IMR-90 (cell line): ENCODE measurements at regions not wholly inside any gene's neighbourhood (a gene's known extent, or its start where the extent isn't known, plus 50 kb on each side); places are given as distances from the start of the nearest gene placed in this dataset.
A peak's percentile ranks its signal among the peaks of the same experiment; 100 is the strongest.
"Not testable (repeated sequence)": the region's sequence is repeated elsewhere in the genome, so short reads cannot be mapped to it uniquely, and the experiment has no call there.

ENCODE experiments used
- ATAC-seq: fragments of 200-7000 bp; cut with Tn5 transposase; 2 replicates; pipeline ENCODE4 v1.9.1; 2020; ENCODE audit warnings: low read depth, mild to moderate bottlenecking, moderate library complexity
- BruUV-seq: library from RNA; stranded (reverse); fragments of 400-500 nt; replicated peaks from 2 replicates; lab custom pipeline; 2021; lab: Mats Ljungman, UMichigan
- CTCF ChIA-PET: fragments of 300-600 bp; formaldehyde crosslinking; extraction: SDS; loops from one replicate; lab custom pipeline; 2021; ENCODE audit warnings: antibody characterized with exemption; lab: Yijun Ruan, JAX
- POLR2A ChIA-PET: fragments of 300-600 bp; sonication (Branson Sonifier 250); formaldehyde crosslinking; loops from one replicate; lab custom pipeline; 2022; ENCODE audit warnings: antibody characterized with exemption; ENCODE audit not compliant: unreplicated experiment; lab: Charles Lee
- DNase-seq: peaks from one replicate; pipeline ENCODE4 v3.0.0; 2013
- H2AFZ ChIP-seq: replicated peaks from 2 replicates; pipeline ENCODE3; 2013; ENCODE audit warnings: low read length, mild to moderate bottlenecking; ENCODE audit not compliant: poor library complexity
- H2AK5ac ChIP-seq: 2 replicates; pipeline ENCODE4 v1.6.1; 2013; ENCODE audit warnings: low read depth, low read length, inconsistent platforms
- H2AK9ac ChIP-seq: replicated peaks from 2 replicates; pipeline ENCODE3; 2013; ENCODE audit warnings: mild to moderate bottlenecking, low read depth, low read length, moderate library complexity; ENCODE audit not compliant: poor library complexity
- H2BK120ac ChIP-seq: 2 replicates; pipeline ENCODE4 v1.6.1; 2013; ENCODE audit warnings: low read depth, low read length, inconsistent platforms
- H2BK15ac ChIP-seq: 3 replicates; pipeline ENCODE4 v1.6.1; 2013; ENCODE audit warnings: low read depth, low read length, inconsistent platforms
- H2BK20ac ChIP-seq: 2 replicates; pipeline ENCODE4 v1.6.1; 2013; ENCODE audit warnings: low read depth, mild to moderate bottlenecking, inconsistent platforms, low read length, moderate library complexity
- H2BK5ac ChIP-seq: 2 replicates; pipeline ENCODE4 v1.6.1; 2013; ENCODE audit warnings: mild to moderate bottlenecking, low read depth, low read length, inconsistent platforms; ENCODE audit not compliant: poor library complexity, severe bottlenecking
- H3K14ac ChIP-seq: replicated peaks from 2 replicates; pipeline ENCODE4 v1.6.1; 2013; ENCODE audit warnings: low read depth, low read length, inconsistent platforms
- H3K18ac ChIP-seq: 2 replicates; pipeline ENCODE4 v1.6.1; 2013; ENCODE audit warnings: low read depth, low read length, control low read depth
- H3K23ac ChIP-seq: 2 replicates; pipeline ENCODE4 v1.6.1; 2013; ENCODE audit warnings: low read depth, low read length, inconsistent platforms
- H3K27ac ChIP-seq: 2 replicates; pipeline ENCODE4 v1.5.1; 2013; ENCODE audit warnings: mild to moderate bottlenecking, control low read depth, low read length; ENCODE audit not compliant: insufficient read depth
- H3K27me3 ChIP-seq: 2 replicates; pipeline ENCODE4 v1.6.1; 2013; ENCODE audit warnings: low read length; ENCODE audit not compliant: control insufficient read depth, insufficient read depth
- H3K36me3 ChIP-seq: 2 replicates; pipeline ENCODE4 v1.6.1; 2013; ENCODE audit warnings: low read length, mixed read lengths; ENCODE audit not compliant: control insufficient read depth, insufficient read depth
- H3K4ac ChIP-seq: 2 replicates; pipeline ENCODE4 v1.6.1; 2013; ENCODE audit warnings: low read depth, low read length, inconsistent platforms
- H3K4me1 ChIP-seq: 2 replicates; pipeline ENCODE4 v1.6.1; 2013; ENCODE audit warnings: low read length, mixed read lengths; ENCODE audit not compliant: control insufficient read depth, insufficient read depth
- H3K4me2 ChIP-seq: 2 replicates; pipeline ENCODE4 v1.6.1; 2013; ENCODE audit warnings: low read depth, mild to moderate bottlenecking, control low read depth, low read length, moderate library complexity
- H3K4me3 ChIP-seq: 2 replicates; pipeline ENCODE4 v1.5.1; 2013; ENCODE audit warnings: low read depth, mild to moderate bottlenecking, control low read depth, low read length, moderate library complexity; ENCODE audit not compliant: insufficient read depth
- H3K56ac ChIP-seq: 2 replicates; pipeline ENCODE4 v1.6.1; 2013; ENCODE audit warnings: low read length, inconsistent platforms; ENCODE audit not compliant: insufficient read depth; ENCODE audit errors: extremely low read depth
- H3K79me1 ChIP-seq, 2 experiments: 2 replicates each; pipeline ENCODE4 v1.6.1; 2013; ENCODE audit warnings: low read length in 2 of 2, inconsistent platforms in 1 of 2, low read depth in 1 of 2
- H3K9ac ChIP-seq: 2 replicates; pipeline ENCODE4 v1.6.1; 2013; ENCODE audit warnings: low read depth, low read length, control low read depth
- H3K9me1 ChIP-seq: 2 replicates; pipeline ENCODE4 v1.6.1; 2013; ENCODE audit warnings: low read length, inconsistent platforms; ENCODE audit not compliant: insufficient read depth
- H3K9me3 ChIP-seq: 2 replicates; pipeline ENCODE4 v1.6.1; 2013; ENCODE audit warnings: low read length; ENCODE audit not compliant: control insufficient read depth, insufficient read depth
- H4K20me1 ChIP-seq: 2 replicates; pipeline ENCODE4 v1.6.1; 2013; ENCODE audit warnings: low read length, inconsistent platforms; ENCODE audit not compliant: insufficient read depth
- H4K5ac ChIP-seq: 2 replicates; pipeline ENCODE4 v1.6.1; 2013; ENCODE audit warnings: mild to moderate bottlenecking, low read depth, low read length, control low read depth
- H4K8ac ChIP-seq, 2 experiments: 2 replicates each; pipeline ENCODE4 v1.6.1; 2013; ENCODE audit warnings: low read depth in 2 of 2, low read length in 2 of 2, control low read depth in 1 of 2, inconsistent platforms in 1 of 2
- H4K91ac ChIP-seq: 2 replicates; pipeline ENCODE4 v1.6.1; 2013; ENCODE audit warnings: low read depth, low read length, inconsistent platforms; ENCODE audit not compliant: insufficient read depth
- BHLHE40 ChIP-seq: fragments of 150-350 bp; IDR thresholded peaks from 2 replicates; pipeline ENCODE4 v1.6.1; 2016; ENCODE audit warnings: mild to moderate bottlenecking, low read depth, low read length
- CEBPB ChIP-seq: IDR thresholded peaks from 2 replicates; pipeline ENCODE4 v1.6.1; 2012; ENCODE audit warnings: low read depth, low read length, improper control_type of control experiment
- CHD1 ChIP-seq: IDR thresholded peaks from 2 replicates; pipeline ENCODE4 v1.6.1; 2012; ENCODE audit warnings: low read depth, low read length, improper control_type of control experiment
- RCOR1 ChIP-seq: IDR thresholded peaks from 2 replicates; pipeline ENCODE4 v1.6.1; 2012; ENCODE audit warnings: mild to moderate bottlenecking, low read length, improper control_type of control experiment; ENCODE audit not compliant: insufficient replicate concordance
- RFX5 ChIP-seq: IDR thresholded peaks from 2 replicates; pipeline ENCODE4 v1.8.0; 2012; ENCODE audit warnings: low read depth, mild to moderate bottlenecking, low read length, moderate library complexity
- SMC3 ChIP-seq: fragments of 150-350 bp; IDR thresholded peaks from 2 replicates; pipeline ENCODE4 v1.6.1; 2016; ENCODE audit warnings: low read depth, mild to moderate bottlenecking, antibody characterized with exemption, low read length, moderate library complexity
- WGBS, 2 experiments: methylation state at CpG; one replicate each; pipeline versions ENCODE4 v1.1.5 to v1.1.7; 2013; ENCODE audit warnings: missing lambda C conversion rate in 2 of 2; ENCODE audit not compliant: insufficient read length in 1 of 2; ENCODE audit errors: extremely low coverage in 2 of 2; 5-methylcytosine and 5-hydroxymethylcytosine counted together
- dilution Hi-C: fragments of 300-500 bp; cut with HindIII; formaldehyde crosslinking; loops from one replicate; pipeline ENCODE4 v1.14.3; 2018; ENCODE audit warnings: low sequenced_read_pairs; ENCODE audit not compliant: unreplicated experiment
- in situ Hi-C: fragments of 300-500 bp; cut with MboI; formaldehyde crosslinking; loops from 3 replicates; pipeline ENCODE4 v1.14.3; 2019; ENCODE audit warnings: low sequenced_read_pairs, inconsistent platforms, mixed read lengths
- intact Hi-C: fragments of 100-400 bp; cut with micrococcal nuclease; formaldehyde crosslinking; loops from 2 replicates; pipeline ENCODE4 v1.10.0; 2022
- TF ChIP-seq, protein P1 (sequence below): fragments of 150-350 bp; IDR thresholded peaks from 2 replicates; pipeline ENCODE4 v1.6.1; 2017; ENCODE audit warnings: mild to moderate bottlenecking, antibody characterized with exemption, low read length, low read depth

DNA sequence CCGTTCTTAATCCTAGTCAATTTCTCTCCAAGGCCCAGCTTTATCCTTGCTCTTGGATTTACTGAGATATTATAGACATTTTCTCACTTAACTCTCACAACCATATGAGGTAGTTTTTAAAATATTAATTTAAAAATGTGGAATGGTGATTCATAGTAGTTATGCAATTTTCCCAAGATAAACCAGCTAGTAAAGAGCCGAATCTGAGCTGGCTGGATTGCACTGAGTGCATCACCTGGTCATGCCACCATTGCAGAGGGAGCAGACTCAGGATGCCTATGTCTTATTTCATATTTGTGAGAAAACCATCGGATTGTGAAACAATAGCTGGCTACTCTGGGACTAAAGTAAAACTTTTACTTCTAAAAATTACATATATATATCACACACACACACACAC is 494.0 kb downstream of the KCNT2 start:
- Histone ChIP-seq H2BK15ac (no peak overlapping the region), H3K18ac (no peak overlapping the region), H3K23ac (no peak overlapping the region), H3K9me3 (no peaks in the 10 kb centered on the region), H3K4me3 (no peak overlapping the region), H4K8ac (no peak overlapping the region), H2AK9ac (no peak overlapping the region), H3K4ac (no peak overlapping the region), H3K9ac (no peak overlapping the region), H3K4me2 (no peak overlapping the region), H4K91ac (no peak overlapping the region), H2BK20ac (no peak overlapping the region), H2BK5ac (no peak overlapping the region), H4K5ac (no peak overlapping the region), H3K36me3 (no peaks in the 10 kb centered on the region), H2BK120ac (no peak overlapping the region), H3K27ac (no peak overlapping the region), H3K14ac (no peak overlapping the region), H2AFZ (no peak overlapping the region), H2AK5ac (no peak overlapping the region), H3K79me1 (no peaks in the 10 kb centered on the region), H3K27me3 (no peaks in the 10 kb centered on the region), H4K20me1 (no peaks in the 10 kb centered on the region), H3K56ac (no peak overlapping the region), H3K9me1 (no peaks in the 10 kb centered on the region), H3K4me1 (no peaks in the 10 kb centered on the region)
- ChIA-PET POLR2A (no interaction called here), CTCF (interaction anchor here (0.7 kb wide), 1 partner anchor 1193 kb away, joined by 3 read pairs; no protein-coding TSS in a partner anchor)
- ATAC-seq: peak; percentile 37; the same call in 1 of the 2 replicates
- intact Hi-C loops: no loop called here
- no CpG with 5 or more reads among the region's 3 CpGs for WGBS, 2 experiments
- TF ChIP-seq CEBPB (peak; percentile 55), RCOR1 (no peak), RFX5 (no peak), BHLHE40 (no peak), SMC3 (no peak), CHD1 (no peak)
- TF ChIP-seq, protein P1, sequence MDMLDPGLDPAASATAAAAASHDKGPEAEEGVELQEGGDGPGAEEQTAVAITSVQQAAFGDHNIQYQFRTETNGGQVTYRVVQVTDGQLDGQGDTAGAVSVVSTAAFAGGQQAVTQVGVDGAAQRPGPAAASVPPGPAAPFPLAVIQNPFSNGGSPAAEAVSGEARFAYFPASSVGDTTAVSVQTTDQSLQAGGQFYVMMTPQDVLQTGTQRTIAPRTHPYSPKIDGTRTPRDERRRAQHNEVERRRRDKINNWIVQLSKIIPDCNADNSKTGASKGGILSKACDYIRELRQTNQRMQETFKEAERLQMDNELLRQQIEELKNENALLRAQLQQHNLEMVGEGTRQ: no peak
- in situ Hi-C loops: no loop called here
- DNase-seq: peak; percentile 57
- dilution Hi-C loops: no loop called here
- BruUV-seq: no TSS peak

DNA sequence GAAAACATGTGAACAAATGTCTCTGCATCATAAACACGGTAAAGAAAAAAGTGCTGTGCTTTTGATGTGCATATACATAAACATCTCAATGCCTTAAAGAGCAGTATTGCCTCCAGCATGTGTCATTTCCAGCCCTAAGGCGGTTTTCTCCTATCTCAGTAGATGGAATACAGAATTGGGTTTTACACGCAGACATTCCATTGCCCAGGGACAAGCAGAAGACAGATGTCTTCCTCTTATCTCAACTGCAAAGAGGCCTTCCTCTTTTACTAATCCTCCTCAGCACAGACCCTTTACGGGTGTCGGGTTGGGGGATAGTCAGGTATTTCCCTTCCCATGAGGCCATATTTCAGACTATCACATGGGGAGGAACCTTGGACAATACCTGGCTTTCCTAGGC is 499.2 kb downstream of the KCNT2 start:
- DNase-seq, H3K9me3 ChIP-seq, H2AFZ ChIP-seq, H4K20me1 ChIP-seq, ATAC-seq, H3K27me3 ChIP-seq, H3K4ac ChIP-seq, H2BK120ac ChIP-seq, H2BK20ac ChIP-seq, dilution Hi-C loops, H4K8ac ChIP-seq, H3K23ac ChIP-seq, H2AK5ac ChIP-seq, H3K9me1 ChIP-seq, H3K79me1 ChIP-seq, H3K4me2 ChIP-seq, H2BK15ac ChIP-seq, H3K27ac ChIP-seq, H3K4me1 ChIP-seq, intact Hi-C loops, H3K36me3 ChIP-seq, POLR2A ChIA-PET, H4K91ac ChIP-seq, H2AK9ac ChIP-seq, H3K14ac ChIP-seq, H2BK5ac ChIP-seq, H3K18ac ChIP-seq, H4K5ac ChIP-seq, CTCF ChIA-PET, in situ Hi-C loops, H3K4me3 ChIP-seq, H3K9ac ChIP-seq, H3K56ac ChIP-seq, BruUV-seq: not testable (repeated sequence)
- no CpG with 5 or more reads among the region's 5 CpGs for WGBS, 2 experiments
